Middle frontal gyrus (tissue), 1 donor: ENCODE measurements at regions not wholly inside any gene's neighbourhood (a gene's known extent, or its start where the extent isn't known, plus 50 kb on each side); places are given as distances from the start of the nearest gene placed in this dataset.

ENCODE experiments used
- DNase-seq: peaks from one replicate; pipeline ENCODE4 v3.0.0-alpha.2; 2015; ENCODE audit warnings: low spot score; ENCODE audit errors: extremely low spot score

DNA sequence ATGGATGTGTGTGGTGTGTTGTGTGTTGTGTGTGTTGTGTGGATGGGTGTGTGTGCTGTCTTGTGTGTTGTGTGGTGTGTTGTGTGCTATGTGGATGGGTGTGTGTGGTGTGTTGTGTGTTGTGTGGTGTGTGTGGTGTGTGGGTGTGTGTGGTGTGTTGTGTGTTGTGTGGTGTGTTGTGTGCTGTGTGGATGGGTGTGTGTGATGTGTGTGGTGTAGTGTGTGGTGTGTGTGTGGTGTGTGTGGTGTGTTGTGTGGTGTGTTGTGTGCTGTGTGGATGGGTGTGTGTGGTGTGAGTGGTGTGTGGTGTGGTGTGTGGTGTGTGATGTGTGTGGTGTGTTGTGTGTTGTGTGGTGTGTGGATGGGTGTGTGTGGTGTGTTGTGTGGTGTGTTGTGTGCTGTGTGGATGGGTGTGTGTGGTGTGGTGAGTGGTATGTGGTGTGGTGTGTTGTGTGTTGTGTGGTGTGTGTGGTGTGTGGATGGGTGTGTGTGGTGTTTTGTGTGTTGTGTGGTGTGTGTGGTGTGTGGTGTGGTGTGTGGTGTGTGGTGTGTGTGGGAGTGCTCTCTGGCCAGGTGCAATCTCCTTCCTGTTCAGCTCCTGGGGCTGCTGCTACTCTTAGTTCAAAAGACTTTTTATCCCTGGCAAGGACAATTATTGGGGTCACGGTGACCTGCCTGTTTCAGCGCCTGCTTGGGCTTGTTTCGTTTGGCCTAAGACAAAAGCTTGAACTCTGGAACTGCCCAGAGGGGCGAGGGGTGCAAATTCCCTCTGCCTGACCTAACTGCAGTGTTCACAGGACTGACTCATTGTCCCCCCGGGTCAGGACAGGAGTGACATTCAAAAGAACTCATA, 101.1 kb downstream of the UBIAD1 start:
- no peak for DNase-seq

DNA sequence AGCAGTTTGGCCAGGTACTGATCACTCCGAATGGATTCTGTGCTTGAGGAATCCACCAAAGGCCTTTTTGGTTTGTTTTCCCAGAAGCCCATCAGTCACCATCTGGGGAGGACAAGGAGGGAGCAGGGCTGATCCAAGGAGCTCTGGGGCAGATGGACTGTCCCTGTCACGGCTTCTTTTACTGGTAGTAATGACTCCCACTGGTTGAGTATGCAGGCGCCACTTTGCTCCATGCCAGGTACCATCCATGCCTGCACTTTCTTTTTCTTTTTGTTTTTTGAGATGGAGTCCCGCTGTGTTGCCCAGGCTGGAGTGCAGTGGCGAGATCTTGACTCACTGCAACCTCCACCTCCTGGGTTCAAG, 101.7 kb downstream of the UBIAD1 start:
- no peak for DNase-seq

DNA sequence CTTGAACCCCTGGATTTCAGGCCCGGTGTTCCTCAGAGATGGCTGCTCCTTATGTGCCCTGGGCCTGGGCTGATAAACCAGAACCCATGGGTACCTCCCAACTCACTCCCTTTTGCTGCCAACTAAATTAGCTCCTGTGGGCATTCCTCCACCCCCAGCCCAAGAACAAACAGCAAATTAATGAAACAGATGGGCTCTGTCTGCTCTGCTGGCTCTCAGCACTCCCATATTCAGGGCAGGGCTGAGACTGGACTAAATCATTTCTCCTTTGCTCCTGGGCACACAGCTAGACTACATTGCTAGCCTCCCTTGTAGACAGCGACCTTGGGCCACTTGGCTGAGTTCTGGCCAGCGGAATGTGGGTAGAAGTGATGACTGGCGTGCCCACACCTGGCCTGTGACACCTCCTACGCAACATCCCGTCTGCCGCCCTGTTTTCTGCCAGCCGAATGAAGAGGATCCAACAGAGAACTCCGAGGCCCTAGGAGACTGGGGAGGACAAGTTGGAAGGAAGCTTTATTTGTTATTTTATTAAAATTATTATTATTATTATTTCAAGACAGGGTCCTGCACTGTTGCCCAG, 101.9 kb upstream of the DISP3 start:
- DNase-seq: no peak

DNA sequence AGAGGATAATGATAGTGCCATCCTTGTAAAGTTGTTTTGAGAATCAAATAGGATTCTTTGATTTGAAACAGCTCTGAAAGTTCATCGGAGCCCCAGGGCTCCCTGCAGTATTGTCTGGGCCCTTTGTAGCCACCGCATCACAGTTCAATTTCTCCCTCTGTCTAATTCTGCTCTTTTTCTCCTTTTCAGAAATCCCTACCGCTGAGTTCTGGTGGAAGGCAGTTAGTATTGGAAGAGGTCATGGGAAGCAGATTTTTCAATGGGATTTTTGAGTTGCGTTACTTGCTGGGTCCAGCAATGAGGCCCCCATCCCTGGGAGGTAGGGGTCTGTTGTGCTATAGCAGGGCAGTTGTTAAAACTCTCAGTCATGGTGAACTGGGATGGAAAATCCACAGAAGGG, 101.0 kb upstream of the DISP3 start:
- DNase-seq: no peak

DNA sequence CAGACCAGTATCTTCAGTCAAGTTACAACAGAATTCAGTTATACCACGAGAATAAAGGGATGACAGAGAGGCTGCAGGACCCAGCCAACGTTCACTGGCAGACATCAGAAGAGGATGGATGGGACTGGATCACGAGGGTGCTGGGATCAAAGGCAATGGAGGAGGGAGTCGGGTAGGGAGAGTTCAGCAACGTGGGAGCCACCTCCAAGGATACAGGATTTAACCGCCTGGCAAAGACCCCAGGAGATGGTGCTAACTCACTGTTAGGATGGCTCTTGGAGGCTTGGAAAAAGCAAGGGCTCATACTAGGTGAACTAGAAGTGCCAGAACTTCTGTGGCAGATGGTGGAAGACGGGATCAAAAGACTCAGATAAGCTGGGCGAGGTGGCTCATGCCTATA, 99.1 kb upstream of the DISP3 start:
- no peak for DNase-seq

DNA sequence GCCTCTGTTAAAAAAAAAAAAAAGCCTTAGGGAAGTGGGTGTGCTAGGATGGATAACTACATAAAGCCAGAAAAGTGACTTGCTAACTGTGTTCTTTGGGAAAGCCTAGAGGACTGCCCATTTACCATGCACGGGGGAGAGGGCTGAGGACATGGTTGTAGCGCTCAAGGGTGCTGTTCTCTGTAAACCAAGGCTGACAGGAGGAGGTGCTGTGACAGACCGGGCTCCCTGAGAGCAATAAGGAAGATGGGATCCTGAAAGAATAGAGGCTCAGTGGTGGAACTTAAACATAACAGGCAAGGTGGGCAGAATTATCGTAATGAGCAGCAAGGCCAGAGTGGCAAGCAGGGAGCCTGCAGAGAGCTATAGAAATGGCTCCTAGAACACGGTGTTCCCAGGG, 98.5 kb upstream of the DISP3 start:
- DNase-seq: no peak

DNA sequence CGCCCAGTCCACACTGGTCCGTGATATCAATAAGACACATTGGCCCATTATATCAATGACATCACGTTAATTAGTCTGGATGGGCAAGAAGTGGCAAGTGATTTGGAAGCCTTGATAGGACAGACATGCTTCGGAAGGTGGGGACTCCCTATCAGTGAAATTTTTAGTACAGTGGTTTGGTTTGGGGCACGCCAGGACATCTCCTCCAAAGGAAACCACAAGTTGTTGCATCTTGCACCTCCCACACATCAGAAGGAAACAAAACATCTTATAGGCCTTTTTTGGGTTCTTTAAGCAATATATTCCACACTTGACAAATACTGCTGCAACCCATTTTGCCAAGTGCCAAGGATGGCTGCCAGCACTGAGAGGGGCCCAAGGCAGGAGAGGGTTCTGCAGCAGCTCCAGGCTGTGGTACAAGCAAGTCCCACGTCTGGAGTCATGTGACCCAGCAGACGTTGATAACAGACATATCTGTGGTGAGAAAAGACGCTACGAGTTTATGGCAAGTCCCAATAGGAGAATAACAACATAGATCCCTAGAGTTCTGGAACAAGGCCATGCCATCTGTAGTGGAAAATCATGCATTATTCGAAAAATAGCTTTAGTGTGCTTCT, 95.3 kb upstream of the DISP3 start:
- peak; percentile 37 for DNase-seq

DNA sequence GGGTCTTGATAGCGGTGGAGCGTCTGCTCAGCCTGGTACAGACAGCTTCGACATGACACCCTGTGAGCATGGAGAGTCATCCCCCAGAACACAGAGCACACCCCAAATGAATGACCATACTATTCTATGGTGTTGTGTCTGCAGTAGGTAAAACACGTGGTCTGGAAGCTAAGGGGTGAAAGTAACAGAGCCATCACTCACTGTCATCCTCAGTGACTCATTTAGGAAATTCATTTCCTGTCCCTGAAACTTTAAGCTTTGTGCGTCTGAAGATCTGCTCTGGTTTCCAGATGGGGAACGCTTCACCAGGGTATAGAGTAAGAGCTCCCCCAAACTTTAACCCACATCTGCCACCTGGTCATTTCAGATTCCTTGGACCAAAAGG, 94.8 kb upstream of the DISP3 start:
- no peak for DNase-seq

DNA sequence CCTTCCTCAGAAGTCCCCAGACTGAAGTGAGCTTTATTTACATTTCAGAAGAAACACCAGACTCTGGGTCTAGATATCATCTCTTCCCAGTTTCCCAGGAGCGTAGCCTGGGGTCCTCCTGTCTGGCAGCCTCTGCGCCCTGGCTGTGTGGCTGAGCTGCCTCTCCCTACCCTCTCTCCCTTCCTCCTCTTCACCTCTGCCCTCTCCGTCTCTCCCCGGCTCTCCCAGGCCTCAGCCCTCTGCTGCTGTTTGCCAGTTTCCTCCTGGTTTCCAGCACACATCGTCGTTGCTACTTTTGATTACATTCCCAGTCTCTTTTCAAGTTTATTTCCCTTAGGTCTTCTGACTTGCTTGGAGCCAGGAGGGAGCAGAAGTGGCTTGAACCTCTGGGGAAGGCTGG, 91.1 kb upstream of the DISP3 start:
- DNase-seq: no peak

DNA sequence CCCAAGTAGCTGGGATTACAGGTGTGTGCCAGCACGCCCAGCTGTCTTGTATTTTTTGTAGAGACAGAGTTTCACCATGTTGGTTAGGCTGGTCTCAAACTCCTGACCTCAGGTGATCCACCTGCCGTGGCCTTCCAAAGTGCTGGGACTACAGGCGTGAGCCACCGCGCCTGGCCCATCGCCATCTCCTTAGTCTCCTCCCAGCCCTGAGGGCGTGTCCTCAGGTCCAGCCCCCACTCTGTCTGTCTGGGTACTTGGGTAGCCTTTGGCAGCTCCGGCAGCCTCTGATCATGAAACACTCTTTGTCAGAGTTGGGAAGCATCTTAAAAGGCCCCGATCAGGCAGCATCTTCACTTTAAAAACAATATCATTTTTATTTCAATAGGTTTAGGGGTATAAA, 90.3 kb upstream of the DISP3 start:
- DNase-seq: no peak

DNA sequence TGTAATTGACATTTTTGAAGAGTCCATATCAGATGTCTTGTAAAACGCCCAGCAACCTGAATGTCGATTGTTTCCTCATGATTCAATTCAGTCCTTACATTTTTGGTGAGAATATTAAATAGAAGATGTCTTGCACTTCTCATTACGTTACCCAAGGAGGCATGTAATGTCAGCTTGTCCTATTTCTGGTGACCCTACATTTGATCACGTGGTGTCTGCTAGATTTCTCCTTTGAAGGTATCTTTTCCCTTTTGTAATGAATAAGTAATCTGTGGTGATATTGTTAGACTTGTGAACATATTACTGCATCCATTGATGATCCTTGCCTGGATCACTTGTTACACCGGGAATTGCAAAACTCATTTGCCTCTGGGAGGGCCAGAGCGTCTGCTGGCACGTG, 87.6 kb upstream of the DISP3 start:
- no peak for DNase-seq

DNA sequence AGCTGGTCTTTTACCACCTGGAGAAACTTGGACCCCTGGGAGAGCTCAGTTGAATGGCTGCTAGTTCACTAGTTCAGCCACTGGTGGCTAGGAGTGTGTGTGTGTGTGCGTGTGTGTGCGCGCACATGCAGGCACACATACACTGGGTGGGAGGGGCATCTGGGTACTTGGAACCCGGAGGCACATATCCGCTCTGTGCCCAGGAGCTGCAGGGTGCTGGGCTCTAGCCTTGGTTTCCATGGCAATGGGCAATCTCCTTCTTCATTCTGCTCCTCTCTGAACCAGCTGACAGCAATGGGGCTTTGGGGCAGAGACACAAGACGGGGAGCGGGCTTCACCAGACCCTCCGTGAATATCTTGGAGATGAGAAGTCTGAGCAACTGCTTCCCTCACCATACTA, 87.1 kb upstream of the DISP3 start:
- no peak for DNase-seq

DNA sequence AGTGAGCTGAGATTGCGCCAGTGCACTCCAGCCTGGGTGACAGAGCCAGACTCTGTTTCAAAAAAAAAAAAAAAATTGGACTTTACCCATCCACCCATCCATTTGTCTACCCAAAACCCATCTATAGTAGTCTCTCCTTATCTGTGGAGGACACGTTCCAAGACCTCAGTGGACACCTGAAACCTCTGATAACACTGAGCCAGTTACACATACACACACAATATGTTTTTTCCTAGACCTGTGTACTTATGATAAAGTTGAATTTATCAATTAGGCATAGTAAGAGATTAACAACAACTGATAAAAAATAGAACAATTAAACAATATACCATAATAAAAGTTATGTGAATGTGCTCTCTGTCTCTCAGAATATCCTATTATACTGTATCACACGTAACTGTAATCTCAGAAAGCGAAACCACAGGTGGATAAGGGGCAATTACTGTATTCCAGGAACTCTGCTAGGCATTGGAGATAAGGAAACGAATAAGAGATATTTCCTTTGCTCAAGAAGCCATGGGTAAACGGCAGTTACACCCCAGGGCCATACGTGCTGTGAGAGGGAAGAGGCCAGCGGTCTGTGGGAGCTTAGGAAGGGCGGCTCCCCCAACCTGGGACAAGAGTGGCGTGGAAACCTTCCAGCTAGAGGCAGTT, 84.2 kb upstream of the DISP3 start:
- no peak for DNase-seq

DNA sequence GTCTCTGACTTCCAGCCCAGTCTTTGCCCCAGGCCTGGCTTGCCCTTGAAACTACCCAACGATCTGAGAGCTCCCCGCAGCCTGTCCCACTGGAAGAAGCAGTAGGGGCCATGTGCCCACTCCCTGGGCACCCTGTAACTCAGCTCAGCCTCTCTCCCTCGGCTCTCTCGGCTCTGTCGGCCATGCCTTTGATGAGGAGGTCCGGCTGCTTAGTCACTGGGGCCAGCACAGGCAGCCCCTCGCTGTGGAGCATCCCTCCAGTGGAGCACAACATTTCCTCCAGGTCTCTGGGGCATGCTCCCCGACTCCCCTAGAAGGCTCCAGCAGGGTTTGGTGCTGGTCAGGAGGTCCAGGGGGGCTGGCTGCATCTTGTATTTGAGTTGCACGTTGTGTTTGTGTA, 83.3 kb upstream of the DISP3 start:
- no peak for DNase-seq

DNA sequence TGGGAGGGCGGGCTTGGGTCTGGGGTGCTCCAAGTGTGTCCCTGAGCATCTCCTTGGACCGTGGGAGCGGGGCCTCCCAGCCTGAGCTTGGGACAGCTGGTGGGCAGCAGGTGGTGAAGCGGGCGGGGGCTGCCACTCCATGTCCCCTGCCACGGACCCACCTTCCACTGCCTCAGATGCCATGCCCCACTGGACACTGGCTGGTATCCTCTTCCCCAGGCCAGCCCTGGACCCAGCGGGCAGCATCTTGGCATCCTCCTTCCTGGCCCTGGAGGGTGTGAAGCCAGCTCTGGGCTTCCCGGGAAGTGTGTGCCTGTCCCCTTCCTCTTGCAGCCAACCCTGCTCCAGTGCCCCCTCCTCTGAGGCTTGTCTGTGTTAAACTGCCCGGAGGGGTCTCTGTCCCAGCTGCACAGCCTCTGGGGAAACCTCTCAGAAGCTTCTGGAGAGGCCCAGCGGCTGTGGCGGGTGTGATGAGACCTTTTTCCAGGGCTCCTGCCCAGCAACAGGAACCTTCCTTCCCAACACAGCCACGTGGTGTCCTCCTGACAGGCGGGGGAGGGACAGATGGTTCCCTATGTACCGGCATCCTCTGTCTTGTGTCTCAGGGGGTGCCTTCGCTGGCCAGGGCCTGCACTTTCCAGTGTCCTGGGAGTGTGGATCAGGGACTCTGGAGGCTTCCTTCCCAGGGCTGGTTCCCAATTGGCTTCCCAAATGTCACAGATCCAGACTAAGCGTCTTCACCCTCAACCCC, 81.6 kb upstream of the DISP3 start:
- no peak for DNase-seq

DNA sequence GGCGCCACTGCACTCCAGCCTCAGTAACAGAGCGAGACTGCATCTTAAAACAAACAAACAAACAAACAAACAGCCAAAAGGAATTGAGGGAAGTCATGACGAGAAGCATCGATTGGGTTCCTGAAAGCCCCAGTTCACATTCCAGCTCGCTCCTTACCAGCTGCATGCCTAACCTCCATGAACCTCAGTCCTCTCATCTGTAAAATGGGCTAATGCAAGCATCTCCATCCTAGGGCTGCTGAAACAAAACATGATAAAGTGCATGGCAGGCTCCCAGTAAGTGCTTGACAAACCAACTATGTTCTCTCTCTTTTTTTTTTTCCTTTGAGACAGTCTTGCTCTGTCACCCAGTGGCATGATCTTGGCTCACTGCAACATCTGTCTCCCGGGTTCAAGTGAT, 79.7 kb upstream of the DISP3 start:
- no peak for DNase-seq

DNA sequence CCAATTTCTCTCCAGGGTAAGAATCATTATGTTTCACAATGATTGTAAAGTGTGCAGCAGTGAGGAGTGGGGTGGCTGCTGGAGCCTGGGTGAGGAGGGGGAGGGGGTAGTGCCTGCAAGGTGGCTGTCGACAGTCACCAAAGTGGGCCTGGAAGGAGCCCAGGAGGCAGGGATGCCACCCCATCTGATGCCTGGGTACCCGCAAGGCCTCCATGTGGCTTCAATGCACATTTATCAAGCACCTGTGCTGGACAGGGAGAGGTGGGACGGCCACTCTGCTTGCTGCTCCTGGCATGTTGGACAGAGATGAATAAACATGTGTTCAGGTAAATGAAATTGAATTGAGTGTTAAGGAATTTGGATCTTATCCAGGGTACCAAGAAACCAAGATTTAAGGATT, 78.8 kb upstream of the DISP3 start:
- no peak for DNase-seq

DNA sequence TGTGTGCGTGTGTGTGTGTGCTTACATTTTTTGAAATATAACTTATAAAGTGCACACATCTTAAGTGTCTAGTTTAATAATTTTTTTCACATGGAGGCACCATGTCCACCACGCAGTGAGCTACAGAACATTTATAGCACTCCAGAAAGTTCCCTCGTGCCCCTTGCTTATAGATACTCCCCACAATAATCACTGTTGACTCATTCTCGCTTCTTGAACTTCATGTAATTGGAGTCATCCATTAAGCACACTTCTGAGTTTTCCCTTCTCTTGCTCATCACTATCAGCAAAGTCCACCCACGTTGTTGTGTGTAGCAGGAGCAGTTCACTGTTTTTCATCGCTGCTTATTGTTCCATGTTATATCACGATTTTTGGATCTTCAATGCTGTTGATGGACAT, 78.4 kb upstream of the DISP3 start:
- DNase-seq: no peak

DNA sequence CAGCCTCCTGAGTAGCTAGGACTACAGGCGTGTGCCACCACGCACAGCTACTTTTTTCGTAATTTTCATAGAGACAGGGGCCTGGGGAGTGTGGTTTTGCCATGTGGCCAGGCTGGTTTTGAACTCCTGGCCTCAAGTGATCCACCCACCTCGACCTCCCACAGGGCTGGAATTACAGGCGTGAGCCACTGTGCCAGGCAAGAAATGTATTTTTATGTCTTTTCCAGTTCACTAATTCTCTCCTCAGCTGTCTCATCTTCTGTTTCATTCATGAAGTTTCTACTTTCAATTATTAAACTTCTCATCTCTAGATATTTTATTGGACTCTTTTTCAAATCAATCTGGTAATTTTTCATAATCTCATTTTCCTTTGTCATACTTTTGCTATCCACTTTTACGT, 72.1 kb upstream of the DISP3 start:
- DNase-seq: no peak

DNA sequence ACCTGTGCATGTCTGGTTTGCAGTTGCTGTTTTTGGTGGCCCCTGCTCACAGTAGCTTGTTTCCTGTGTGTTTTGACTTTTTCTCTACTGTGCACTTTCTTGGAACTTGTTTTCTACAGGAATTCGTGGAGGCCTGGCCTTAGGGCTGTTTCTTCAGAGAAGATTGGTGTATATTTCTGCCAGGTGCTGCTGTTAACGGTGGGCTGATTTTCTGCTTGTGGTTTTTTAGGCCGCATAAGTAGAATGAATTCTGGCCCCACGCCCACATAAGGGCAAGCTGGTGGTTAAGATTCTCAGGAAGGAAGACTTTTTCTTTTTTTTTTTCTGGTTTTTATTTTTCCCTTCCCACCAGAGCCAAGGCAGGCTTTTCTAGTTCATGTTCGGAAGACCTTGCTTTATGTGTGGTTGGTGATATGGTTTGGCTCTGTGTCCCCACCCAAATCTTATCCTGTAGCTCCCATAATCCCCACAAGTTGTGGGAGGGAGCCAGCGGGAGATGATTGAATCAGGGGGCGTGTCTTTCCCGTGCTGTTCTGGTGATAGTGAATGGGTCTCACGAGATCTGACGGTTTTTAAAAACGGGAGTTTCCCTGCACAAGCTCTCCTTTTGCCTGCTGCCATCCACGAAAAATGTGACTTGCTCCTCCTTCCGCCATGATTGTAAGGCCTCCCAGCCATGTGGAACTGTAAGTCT, 71.5 kb upstream of the DISP3 start:
- no peak for DNase-seq

DNA sequence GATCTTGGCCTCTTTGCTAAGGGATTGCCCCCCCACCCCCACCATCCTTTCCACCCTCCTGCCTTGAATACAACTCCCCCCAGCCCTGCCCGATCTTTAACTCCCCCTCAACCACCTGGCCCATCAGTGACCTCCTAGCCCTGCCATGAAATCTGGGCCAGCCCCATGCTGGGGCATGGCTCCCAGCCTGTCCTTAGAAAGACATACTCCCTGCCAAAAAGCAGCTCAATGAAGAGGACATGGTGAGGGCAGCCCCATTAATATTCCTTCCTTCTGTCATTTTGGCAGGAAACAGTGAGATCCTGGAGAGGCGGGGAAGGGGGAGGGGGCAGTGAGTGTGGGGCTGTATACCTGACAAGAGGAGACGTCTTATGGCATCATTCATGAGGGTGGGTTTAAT, 66.8 kb upstream of the DISP3 start:
- no peak for DNase-seq
